Neuronal stem cell (in vitro differentiated cells): ENCODE measurements at regions not wholly inside any gene's neighbourhood (a gene's known extent, or its start where the extent isn't known, plus 50 kb on each side); places are given as distances from the start of the nearest gene placed in this dataset.

Experiments used
- DNase-seq: peaks from one replicate; pipeline ENCODE4 v3.0.0-alpha.2; 2013; ENCODE audit warnings: low spot score
- H2AFZ ChIP-seq: one replicate; pipeline ENCODE4 v1.6.1; 2013; ENCODE audit warnings: mild to moderate bottlenecking, low read length, inconsistent platforms
- H2AK5ac ChIP-seq: 2 replicates; pipeline ENCODE4 v1.6.1; 2013; ENCODE audit warnings: low read depth, mild to moderate bottlenecking, inconsistent platforms, low read length, moderate library complexity, mixed read lengths
- H2BK120ac ChIP-seq: 2 replicates; pipeline ENCODE4 v1.6.1; 2013; ENCODE audit warnings: low read depth, mild to moderate bottlenecking, inconsistent platforms, low read length, moderate library complexity, mixed read lengths
- H2BK12ac ChIP-seq: one replicate; pipeline ENCODE4 v1.6.1; 2013; ENCODE audit warnings: low read length, inconsistent platforms
- H2BK15ac ChIP-seq: 2 replicates; pipeline ENCODE4 v1.6.1; 2013; ENCODE audit warnings: mild to moderate bottlenecking, low read length, inconsistent platforms, mixed read lengths
- H2BK5ac ChIP-seq: one replicate; pipeline ENCODE4 v1.6.1; 2013; ENCODE audit warnings: inconsistent platforms, mild to moderate bottlenecking, low read length, moderate library complexity
- H3K14ac ChIP-seq: one replicate; pipeline ENCODE4 v1.6.1; 2013; ENCODE audit warnings: low read length, inconsistent platforms
- H3K18ac ChIP-seq: 2 replicates; pipeline ENCODE4 v1.6.1; 2013; ENCODE audit warnings: low read length, inconsistent platforms
- H3K23ac ChIP-seq: 2 replicates; pipeline ENCODE4 v1.6.1; 2013; ENCODE audit warnings: low read depth, mild to moderate bottlenecking, mixed read lengths, low read length, inconsistent platforms; ENCODE audit not compliant: poor library complexity
- H3K27ac ChIP-seq: replicated peaks from 3 replicates; pipeline ENCODE4 v1.5.1; 2013; ENCODE audit warnings: low read length, inconsistent platforms
- H3K27me3 ChIP-seq, 3 experiments: 2 replicates each; pipeline ENCODE4 v1.6.1; 2013; ENCODE audit warnings: low read length in 3 of 3, mild to moderate bottlenecking in 2 of 3, inconsistent platforms in 1 of 3, low read depth in 1 of 3, mixed read lengths in 1 of 3, moderate library complexity in 1 of 3; ENCODE audit not compliant: control insufficient read depth in 3 of 3, insufficient read depth in 3 of 3
- H3K36me3 ChIP-seq, 2 donors: replicated peaks in 1 of 2; 2 replicates each; pipeline ENCODE4 v1.6.1; 2013; ENCODE audit warnings: low read length in 2 of 2; ENCODE audit not compliant: control insufficient read depth in 2 of 2, insufficient read depth in 2 of 2
- H3K4ac ChIP-seq: 2 replicates; pipeline ENCODE4 v1.6.1; 2013; ENCODE audit warnings: inconsistent platforms, mild to moderate bottlenecking, low read length, moderate library complexity
- H3K4me1 ChIP-seq, 2 donors: 1 replicate in 1 of 2; 2 replicates in 1 of 2; pipeline ENCODE4 v1.6.1; 2013; ENCODE audit warnings: low read length in 2 of 2, low read depth in 1 of 2; ENCODE audit not compliant: control insufficient read depth in 2 of 2, insufficient read depth in 1 of 2
- H3K4me2 ChIP-seq: one replicate; pipeline ENCODE4 v1.6.1; 2013; ENCODE audit warnings: mild to moderate bottlenecking, low read length, inconsistent platforms; ENCODE audit not compliant: insufficient read depth, poor library complexity, severe bottlenecking
- H3K4me3 ChIP-seq, 2 donors: 2 replicates each; pipeline ENCODE4 v1.5.1; 2013; ENCODE audit warnings: low read length in 2 of 2, mild to moderate bottlenecking in 2 of 2, inconsistent platforms in 1 of 2, moderate library complexity in 1 of 2
- H3K79me1 ChIP-seq: one replicate; pipeline ENCODE4 v1.6.1; 2013; ENCODE audit warnings: low read depth, mild to moderate bottlenecking, inconsistent platforms, low read length, moderate library complexity
- H3K9ac ChIP-seq: one replicate; pipeline ENCODE4 v1.6.1; 2013; ENCODE audit warnings: mild to moderate bottlenecking, low read depth, low read length, inconsistent platforms; ENCODE audit not compliant: poor library complexity
- H3K9me3 ChIP-seq, 2 donors: replicated peaks in 1 of 2; 2 replicates each; pipeline versions ENCODE3 to v1.6.1; 2013; ENCODE audit warnings: low read length in 2 of 2, mild to moderate bottlenecking in 2 of 2, inconsistent platforms in 1 of 2, low read depth in 1 of 2, mixed read lengths in 1 of 2, moderate library complexity in 1 of 2; ENCODE audit not compliant: control insufficient read depth in 2 of 2, insufficient read depth in 1 of 2
- H4K8ac ChIP-seq: one replicate; pipeline ENCODE4 v1.6.1; 2013; ENCODE audit warnings: low read depth, mild to moderate bottlenecking, inconsistent platforms, low read length, moderate library complexity
- H4K91ac ChIP-seq: one replicate; pipeline ENCODE4 v1.6.1; 2013; ENCODE audit warnings: low read length, low read depth, mild to moderate bottlenecking, inconsistent platforms; ENCODE audit not compliant: poor library complexity
- WGBS, 2 donors: extraction: QIAGEN DNeasy Blood & Tissue Kit; methylation state at CpG; one replicate each; pipeline ENCODE4 v1.1.7; 2013; ENCODE audit warnings: missing lambda C conversion rate in 2 of 2, mixed read lengths in 1 of 2; ENCODE audit not compliant: insufficient read length in 2 of 2, insufficient replicate concordance in 1 of 2; ENCODE audit errors: extremely low coverage in 2 of 2; 5-methylcytosine and 5-hydroxymethylcytosine counted together

DNA sequence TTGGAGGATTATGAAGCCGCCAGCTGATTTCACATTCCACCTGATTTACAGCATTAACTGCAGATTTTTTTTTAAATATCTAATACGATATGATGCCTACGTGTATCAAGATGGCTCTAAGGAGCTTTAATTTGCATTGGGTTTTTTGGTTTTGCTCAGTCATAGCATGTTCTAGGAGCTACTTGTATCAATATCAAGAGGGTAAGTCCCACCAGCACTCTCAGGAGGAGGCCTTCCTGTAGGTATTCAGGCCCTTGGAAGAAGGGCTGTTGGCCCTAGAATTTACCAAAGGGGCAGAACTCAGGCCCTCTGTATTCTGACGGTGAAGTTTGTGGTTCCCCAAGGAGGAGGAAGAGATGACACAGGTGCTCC, 97.2 kb upstream of the IPO5 start:
- Histone ChIP-seq H2AFZ (peak overlapping the region; percentile 69), H3K9me3 (no peaks in the 10 kb centered on the region), H3K4me2 (no peak overlapping the region), H3K4ac (no peak overlapping the region), H2BK12ac (no peak overlapping the region), H3K9ac (no peak overlapping the region), H3K23ac (no peak overlapping the region), H2BK5ac (no peak overlapping the region), H4K8ac (no peak overlapping the region), H3K4me1 (peaks cover 3 to 4% of the 10 kb centered on the region in 2 donors), H2BK15ac (no peak overlapping the region), H3K14ac (no peak overlapping the region), H3K18ac (no peak overlapping the region), H3K36me3 (no peaks in the 10 kb centered on the region), H3K79me1 (no peaks in the 10 kb centered on the region), H2BK120ac (no peak overlapping the region), H3K4me3 (no peak overlapping the region), H2AK5ac (peak overlapping the region; percentile 12), H4K91ac (no peak overlapping the region), H3K27ac (no peak overlapping the region), H3K27me3 (no peaks in the 10 kb centered on the region)
- DNase-seq: no peak
- no CpG with 5 or more reads among the region's 4 CpGs for WGBS, 2 donors

DNA sequence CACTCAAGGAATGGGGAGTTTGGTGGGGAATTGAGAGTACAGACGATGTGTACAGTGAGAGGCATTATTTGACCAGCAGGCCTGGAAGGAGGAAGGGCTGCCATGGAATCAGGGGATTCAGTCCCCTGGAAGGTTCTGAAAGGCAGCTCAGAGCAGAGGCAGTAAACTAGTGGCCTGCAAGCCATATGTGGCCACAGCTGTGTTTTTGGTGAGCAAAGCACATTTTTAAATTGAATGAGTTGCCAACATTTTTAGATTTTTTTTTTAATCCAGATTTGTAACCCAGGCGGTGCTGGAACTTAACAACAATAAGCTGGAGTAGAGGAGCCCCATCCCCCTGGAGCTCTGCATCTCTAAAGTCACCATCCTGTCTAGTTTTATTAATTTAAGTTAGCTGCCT, 95.3 kb upstream of the IPO5 start:
- no peak overlapping the region for H3K14ac ChIP-seq

DNA sequence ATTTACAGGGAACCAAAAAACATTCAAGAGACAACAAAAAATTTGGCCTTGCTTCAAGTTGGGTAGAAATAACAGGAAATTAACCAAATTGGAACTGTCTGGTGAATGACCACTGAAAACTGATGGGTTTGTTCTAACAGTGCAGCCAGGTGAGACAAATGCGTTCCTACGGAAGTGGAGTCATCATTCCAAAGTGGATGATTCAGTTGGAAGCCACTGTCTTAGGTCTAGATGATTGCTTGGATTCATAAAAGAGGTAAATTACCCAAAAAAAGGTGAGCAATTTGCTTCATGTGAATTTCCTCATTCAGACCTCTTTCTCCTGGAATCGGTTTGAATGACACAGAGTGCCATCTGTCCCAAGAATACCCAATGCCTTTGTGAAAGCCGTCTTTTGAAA, 87.1 kb upstream of the IPO5 start:
- Histone ChIP-seq H3K27ac (no peak overlapping the region), H3K27me3 (no peaks in the 10 kb centered on the region), H2BK12ac (no peak overlapping the region)

More for the DNA sequence above, 95.3 kb upstream of the IPO5 start:
- Histone ChIP-seq H2BK12ac (no peak overlapping the region), H4K91ac (no peak overlapping the region), H3K79me1 (no peaks in the 10 kb centered on the region), H3K9ac (no peak overlapping the region), H3K27ac (no peak overlapping the region), H2BK5ac (no peak overlapping the region), H4K8ac (no peak overlapping the region), H3K4me1 (peaks cover 3 to 4% of the 10 kb centered on the region in 2 donors), H2BK15ac (no peak overlapping the region), H3K4me3 (no peak overlapping the region), H3K36me3 (no peaks in the 10 kb centered on the region), H2AK5ac (no peak overlapping the region), H3K27me3 (no peaks in the 10 kb centered on the region), H3K9me3 (no peaks in the 10 kb centered on the region), H3K4ac (no peak overlapping the region), H2BK120ac (no peak overlapping the region), H2AFZ (no peak overlapping the region), H3K18ac (no peak overlapping the region), H3K23ac (no peak overlapping the region), H3K4me2 (no peak overlapping the region)
- WGBS, 2 donors: no CpG with 5 or more reads among the region's 2 CpGs
- DNase-seq: no peak

DNA sequence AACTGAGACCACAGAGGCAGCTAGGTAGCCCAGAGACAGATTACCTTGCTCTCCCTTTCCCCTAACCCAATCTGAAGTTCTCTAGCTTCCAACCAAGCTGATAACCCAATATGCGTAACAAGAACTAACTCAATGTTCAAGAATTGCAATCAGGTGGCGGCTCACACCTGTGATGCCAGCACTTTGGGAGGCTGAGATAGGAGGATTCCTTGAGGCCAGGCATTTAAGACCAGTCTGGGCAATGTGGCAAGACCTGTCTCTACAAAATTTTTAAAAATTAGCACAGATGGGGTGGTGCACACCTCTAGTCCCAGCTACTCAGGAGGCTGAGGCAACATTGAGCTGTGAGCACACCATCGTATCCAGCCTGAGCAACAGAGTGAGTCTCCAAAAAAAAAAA, 86.7 kb upstream of the IPO5 start:
- H3K9ac ChIP-seq: no peak overlapping the region
- H3K18ac ChIP-seq: no peak overlapping the region
- DNase-seq: no peak
- peaks cover 0 to 3% of the 10 kb centered on the region in 2 donors for H3K9me3 ChIP-seq
- H3K4me2 ChIP-seq: no peak overlapping the region
- no peak overlapping the region for H3K27ac ChIP-seq
- H3K14ac ChIP-seq: no peak overlapping the region
- H3K23ac ChIP-seq: no peak overlapping the region
- H2BK15ac ChIP-seq: no peak overlapping the region
- no peak overlapping the region for H2BK12ac ChIP-seq
- no peak overlapping the region for H3K4me3 ChIP-seq
- H3K27me3 ChIP-seq: no peaks in the 10 kb centered on the region
- no peaks in the 10 kb centered on the region for H3K79me1 ChIP-seq
- H3K4me1 ChIP-seq: no peaks in the 10 kb centered on the region
- no peak overlapping the region for H2AK5ac ChIP-seq
- H2AFZ ChIP-seq: no peak overlapping the region
- no peak overlapping the region for H2BK120ac ChIP-seq
- no peaks in the 10 kb centered on the region for H3K36me3 ChIP-seq
- WGBS, 2 donors: no CpG with 5 or more reads among the region's 3 CpGs
- no peak overlapping the region for H4K91ac ChIP-seq
- no peak overlapping the region for H4K8ac ChIP-seq
- no peak overlapping the region for H3K4ac ChIP-seq
- H2BK5ac ChIP-seq: no peak overlapping the region

More for the DNA sequence above, 87.1 kb upstream of the IPO5 start:
- H2BK5ac ChIP-seq: no peak overlapping the region
- H3K4me1 ChIP-seq: no peaks in the 10 kb centered on the region
- H3K9ac ChIP-seq: no peak overlapping the region
- H3K9me3 ChIP-seq: peaks cover 0 to 3% of the 10 kb centered on the region in 2 donors
- no peak overlapping the region for H3K14ac ChIP-seq
- no peak for DNase-seq
- no peak overlapping the region for H3K23ac ChIP-seq
- H3K36me3 ChIP-seq: no peaks in the 10 kb centered on the region
- no peak overlapping the region for H2BK15ac ChIP-seq
- no peak overlapping the region for H4K91ac ChIP-seq
- H2AFZ ChIP-seq: no peak overlapping the region
- no peak overlapping the region for H2AK5ac ChIP-seq
- WGBS, 2 donors: no CpG with 5 or more reads among the region's 4 CpGs
- no peak overlapping the region for H3K4ac ChIP-seq
- H4K8ac ChIP-seq: no peak overlapping the region
- H2BK120ac ChIP-seq: no peak overlapping the region
- no peaks in the 10 kb centered on the region for H3K79me1 ChIP-seq
- no peak overlapping the region for H3K4me3 ChIP-seq
- H3K18ac ChIP-seq: no peak overlapping the region
- H3K4me2 ChIP-seq: no peak overlapping the region
